ENCODE measurements at regions not wholly inside any gene's neighbourhood (a gene's known extent, or its start where the extent isn't known, plus 50 kb on each side); places are given as distances from the start of the nearest gene placed in this dataset.

DNA sequence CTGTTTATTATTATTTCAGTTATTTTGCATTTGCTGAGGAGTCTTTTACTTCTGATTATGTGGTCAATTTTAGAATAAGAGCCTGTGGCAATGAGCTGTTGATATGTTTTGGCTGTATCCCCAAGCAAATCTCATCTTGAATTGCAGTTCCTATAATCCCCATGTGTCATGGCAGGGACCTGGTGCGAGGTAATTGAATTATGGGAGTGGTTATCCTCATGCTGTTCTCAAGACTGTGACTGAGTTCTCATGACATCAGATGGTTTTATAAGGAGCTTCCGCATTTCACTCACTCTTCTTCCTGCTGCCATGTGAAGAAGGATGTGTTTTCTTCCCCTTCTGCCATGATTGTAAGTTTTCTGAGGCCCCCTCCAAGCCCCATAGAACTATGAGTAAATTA, 114.9 kb upstream of the SLCO6A1 start:
- TF ChIP-seq, protein P1, sequence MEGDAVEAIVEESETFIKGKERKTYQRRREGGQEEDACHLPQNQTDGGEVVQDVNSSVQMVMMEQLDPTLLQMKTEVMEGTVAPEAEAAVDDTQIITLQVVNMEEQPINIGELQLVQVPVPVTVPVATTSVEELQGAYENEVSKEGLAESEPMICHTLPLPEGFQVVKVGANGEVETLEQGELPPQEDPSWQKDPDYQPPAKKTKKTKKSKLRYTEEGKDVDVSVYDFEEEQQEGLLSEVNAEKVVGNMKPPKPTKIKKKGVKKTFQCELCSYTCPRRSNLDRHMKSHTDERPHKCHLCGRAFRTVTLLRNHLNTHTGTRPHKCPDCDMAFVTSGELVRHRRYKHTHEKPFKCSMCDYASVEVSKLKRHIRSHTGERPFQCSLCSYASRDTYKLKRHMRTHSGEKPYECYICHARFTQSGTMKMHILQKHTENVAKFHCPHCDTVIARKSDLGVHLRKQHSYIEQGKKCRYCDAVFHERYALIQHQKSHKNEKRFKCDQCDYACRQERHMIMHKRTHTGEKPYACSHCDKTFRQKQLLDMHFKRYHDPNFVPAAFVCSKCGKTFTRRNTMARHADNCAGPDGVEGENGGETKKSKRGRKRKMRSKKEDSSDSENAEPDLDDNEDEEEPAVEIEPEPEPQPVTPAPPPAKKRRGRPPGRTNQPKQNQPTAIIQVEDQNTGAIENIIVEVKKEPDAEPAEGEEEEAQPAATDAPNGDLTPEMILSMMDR (IDR thresholded peaks at IDR 0.05; ENCODE audit: low read depth, low read length, poor library complexity, severe bottlenecking): no peak
- no peak for TF ChIP-seq EZH2phosphoT487 (IDR thresholded peaks at IDR 0.05; ENCODE audit: borderline replicate concordance, low read length)
